OCI-LY1 (cell line): ENCODE measurements at regions not wholly inside any gene's neighbourhood (a gene's known extent, or its start where the extent isn't known, plus 50 kb on each side); places are given as distances from the start of the nearest gene placed in this dataset.

Experiments used
- CTCF ChIP-seq: fragments of 200-600 bp; sonication (generic), shearing (Covaris generic); IDR thresholded peaks from 2 replicates; pipeline ENCODE4 v1.5.1; 2017; ENCODE audit warnings: mild to moderate bottlenecking, antibody characterized with exemption, low read length, moderate library complexity, mixed read lengths
- EZH2 ChIP-seq: fragments of 200-600 bp; sonication (generic), shearing (Covaris generic); IDR thresholded peaks from 2 replicates; pipeline ENCODE4 v1.8.0; 2017; ENCODE audit warnings: borderline replicate concordance, mixed run types, mild to moderate bottlenecking, antibody characterized with exemption, low read length, moderate library complexity, mixed read lengths

GRCh38 chr6:51559059-51559458 lies 528.4 kb downstream of the PKHD1 start:
- TF ChIP-seq CTCF (peak; percentile 23; the same call in 1 of the 2 replicates), EZH2 (no peak)
